Esophagus squamous epithelium (tissue), 5 donors: ENCODE measurements at regions not wholly inside any gene's neighbourhood (a gene's known extent, or its start where the extent isn't known, plus 50 kb on each side); places are given as distances from the start of the nearest gene placed in this dataset.

Source experiments
- DNase-seq: peaks from one replicate; lab custom pipeline; 2025; lab: John Stamatoyannopoulos, UW
- H3K27ac ChIP-seq, 4 donors: fragments of 200-600 bp; sonication (generic); one replicate each; pipeline ENCODE4 v1.5.1; 2016 to 2019; ENCODE audit warnings: mild to moderate bottlenecking in 1 of 4
- H3K27me3 ChIP-seq, 4 donors: fragments of 200-600 bp; sonication (generic); 1 replicate in 3 of 4; 2 replicates in 1 of 4; pipeline versions ENCODE4 v1.5.1 to v1.6.0; 2017 to 2021; ENCODE audit warnings: antibody characterized with exemption in 1 of 4
- H3K36me3 ChIP-seq, 3 donors: fragments of 200-600 bp; sonication (generic); one replicate each; pipeline ENCODE4 v1.5.1; 2016 to 2019
- H3K4me1 ChIP-seq, 3 donors: fragments of 200-600 bp; sonication (generic); one replicate each; pipeline ENCODE4 v1.5.1; 2017 to 2019
- H3K4me3 ChIP-seq, 4 donors: fragments of 200-600 bp; sonication (generic); 1 replicate in 3 of 4; 2 replicates in 1 of 4; pipeline ENCODE4 v1.5.1; 2016 to 2019; ENCODE audit warnings: mild to moderate bottlenecking in 2 of 4, moderate library complexity in 1 of 4
- H3K9me3 ChIP-seq, 3 donors: fragments of 200-600 bp; sonication (generic); one replicate each; pipeline ENCODE4 v1.5.1; 2016 to 2019
- POLR2A ChIP-seq, 4 donors: fragments of 450-650 bp; IDR thresholded peaks; one replicate each; pipeline ENCODE4 v1.6.1; 2017; ENCODE audit warnings: antibody characterized with exemption in 4 of 4, mild to moderate bottlenecking in 4 of 4, moderate library complexity in 3 of 4
- WGBS, 2 donors: methylation state at CpG; one replicate each; pipeline ENCODE4 v1.1.5; 2018; 5-methylcytosine and 5-hydroxymethylcytosine counted together
- intact Hi-C: fragments of 100-400 bp; cut with DNase I; formaldehyde crosslinking; loops from one replicate; pipeline ENCODE4 v1.15.0; 2022
- TF ChIP-seq, protein P1 (sequence below), 6 experiments: fragments of 450-650 bp in 4 of 6; fragments of 200-600 bp in 2 of 6; sonication (generic) in 2 of 6; IDR thresholded peaks; one replicate each; pipeline ENCODE4 v1.5.1; 2016 to 2019; ENCODE audit warnings: antibody characterized with exemption in 6 of 6, mild to moderate bottlenecking in 4 of 6, moderate library complexity in 4 of 6
- donor health status: DM: yes; HTN: yes; CAD: no.

GRCh38 chr1:195704028-195704427 lies 904.2 kb downstream of the KCNT2 start:
- 83 to 90% methylated on average over 2 of the region's 2 CpGs for whole genome bisulfite sequencing, 2 donors
- TF ChIP-seq POLR2A (IDR thresholded peaks at IDR 0.05) = no peak
- TF ChIP-seq, protein P1, sequence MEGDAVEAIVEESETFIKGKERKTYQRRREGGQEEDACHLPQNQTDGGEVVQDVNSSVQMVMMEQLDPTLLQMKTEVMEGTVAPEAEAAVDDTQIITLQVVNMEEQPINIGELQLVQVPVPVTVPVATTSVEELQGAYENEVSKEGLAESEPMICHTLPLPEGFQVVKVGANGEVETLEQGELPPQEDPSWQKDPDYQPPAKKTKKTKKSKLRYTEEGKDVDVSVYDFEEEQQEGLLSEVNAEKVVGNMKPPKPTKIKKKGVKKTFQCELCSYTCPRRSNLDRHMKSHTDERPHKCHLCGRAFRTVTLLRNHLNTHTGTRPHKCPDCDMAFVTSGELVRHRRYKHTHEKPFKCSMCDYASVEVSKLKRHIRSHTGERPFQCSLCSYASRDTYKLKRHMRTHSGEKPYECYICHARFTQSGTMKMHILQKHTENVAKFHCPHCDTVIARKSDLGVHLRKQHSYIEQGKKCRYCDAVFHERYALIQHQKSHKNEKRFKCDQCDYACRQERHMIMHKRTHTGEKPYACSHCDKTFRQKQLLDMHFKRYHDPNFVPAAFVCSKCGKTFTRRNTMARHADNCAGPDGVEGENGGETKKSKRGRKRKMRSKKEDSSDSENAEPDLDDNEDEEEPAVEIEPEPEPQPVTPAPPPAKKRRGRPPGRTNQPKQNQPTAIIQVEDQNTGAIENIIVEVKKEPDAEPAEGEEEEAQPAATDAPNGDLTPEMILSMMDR (IDR thresholded peaks at IDR 0.05) = no peak
- Histone ChIP-seq H3K36me3 (no peaks in the 10 kb centered on the region), H3K27ac (no peak overlapping the region), H3K27me3 (no peaks in the 10 kb centered on the region), H3K4me1 (peaks cover 0 to 13% (median 6%) of the 10 kb centered on the region in 3 donors), H3K4me3 (no peak overlapping the region), H3K9me3 (no peaks in the 10 kb centered on the region)
- intact Hi-C loops = no loop called here
- no peak for DNase-seq

DNA sequence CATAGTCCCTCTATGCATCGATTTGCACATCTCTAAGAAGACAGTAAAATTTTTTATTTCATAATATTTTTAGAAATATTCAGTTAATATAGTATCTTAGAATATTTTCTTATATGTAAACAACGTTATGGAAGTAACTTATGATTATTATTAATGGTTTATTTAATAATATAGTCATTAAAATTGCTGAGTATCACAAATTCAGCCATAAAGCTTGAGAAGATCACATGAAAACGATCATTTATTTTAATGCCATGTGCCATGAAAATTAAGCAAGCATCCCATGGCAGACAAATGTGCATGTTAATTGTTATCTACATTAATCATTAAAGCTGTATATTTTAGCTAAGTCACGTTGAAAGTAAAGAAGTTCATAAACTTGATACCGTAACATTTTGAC lies 907.1 kb downstream of the KCNT2 start:
- WGBS, 2 donors = 61 to 75% methylated on average over 5 of the region's 5 CpGs
- Histone ChIP-seq H3K4me1 (peaks cover 0 to 5% (median 0%) of the 10 kb centered on the region in 3 donors), H3K27me3 (no peaks in the 10 kb centered on the region), H3K4me3 (no peak overlapping the region), H3K27ac (no peak overlapping the region), H3K36me3 (no peaks in the 10 kb centered on the region), H3K9me3 (no peaks in the 10 kb centered on the region)
- TF ChIP-seq, protein P1 (IDR thresholded peaks at IDR 0.05) = no peak
- TF ChIP-seq POLR2A (IDR thresholded peaks at IDR 0.05) = no peak
- DNase-seq = no peak
- intact Hi-C loops = no loop called here

- H3K9me3 ChIP-seq = no peaks in the 10 kb centered on the region
- TF ChIP-seq, protein P1 (IDR thresholded peaks at IDR 0.05) = no peak
- TF ChIP-seq POLR2A (IDR thresholded peaks at IDR 0.05) = no peak
- no peaks in the 10 kb centered on the region for H3K36me3 ChIP-seq
- no peak for DNase-seq
- no peak overlapping the region for H3K27ac ChIP-seq
- no peaks in the 10 kb centered on the region for H3K27me3 ChIP-seq
- no peak overlapping the region for H3K4me3 ChIP-seq
- WGBS, 2 donors = 85 to 95% methylated on average over 2 of the region's 2 CpGs
- H3K4me1 ChIP-seq = no peaks in the 10 kb centered on the region
- intact Hi-C loops = no loop called here
Observed at GRCh38 chr1:195697130-195697529, 911.1 kb downstream of the KCNT2 start.

- WGBS, 2 donors = 70 to 86% methylated on average over 3 of the region's 3 CpGs
- TF ChIP-seq POLR2A (IDR thresholded peaks at IDR 0.05) = no peak
- TF ChIP-seq, protein P1 (IDR thresholded peaks at IDR 0.05) = no peak
- no peaks in the 10 kb centered on the region for H3K27me3 ChIP-seq
- intact Hi-C loops = no loop called here
- no peaks in the 10 kb centered on the region for H3K36me3 ChIP-seq
- H3K27ac ChIP-seq = no peak overlapping the region
- no peak overlapping the region for H3K4me3 ChIP-seq
- no peaks in the 10 kb centered on the region for H3K9me3 ChIP-seq
- DNase-seq = no peak
- H3K4me1 ChIP-seq = no peaks in the 10 kb centered on the region
Observed at GRCh38 chr1:195686764-195687163, 921.5 kb downstream of the KCNT2 start.

- intact Hi-C loops = no loop called here
- peak overlapping the region in 1 of 4 donors; percentile 24 for H3K27ac ChIP-seq
- TF ChIP-seq, protein P1 (IDR thresholded peaks at IDR 0.05) = no peak
- no peak for TF ChIP-seq POLR2A (IDR thresholded peaks at IDR 0.05)
- no peaks in the 10 kb centered on the region for H3K36me3 ChIP-seq
- H3K4me1 ChIP-seq = peaks cover 0 to 16% (median 0%) of the 10 kb centered on the region in 3 donors
- no peak for DNase-seq
- no peak overlapping the region for H3K4me3 ChIP-seq
- no peaks in the 10 kb centered on the region for H3K9me3 ChIP-seq
- WGBS, 2 donors = 64 to 67% methylated on average over 1 of the region's 1 CpG
- no peaks in the 10 kb centered on the region for H3K27me3 ChIP-seq
Observed at GRCh38 chr1:195664628-195665027, 943.6 kb downstream of the KCNT2 start.
